ENCODE measurements at regions not wholly inside any gene's neighbourhood (a gene's known extent, or its start where the extent isn't known, plus 50 kb on each side); places are given as distances from the start of the nearest gene placed in this dataset.
"Not testable (repeated sequence)": the region's sequence is repeated elsewhere in the genome, so short reads cannot be mapped to it uniquely, and the experiment has no call there.

GRCh38 chr6:168796106-168796505, 355.1 kb downstream of the SMOC2 start:
- no peak for TF ChIP-seq CTCF (IDR thresholded peaks at IDR 0.05; ENCODE audit: low read depth, low read length)
- no peak overlapping the region for H3K4me3 ChIP-seq (ENCODE audit: low read depth, low read length)

- H3K4me3 ChIP-seq (ENCODE audit: low read depth, low read length) = not testable (repeated sequence)
Observed at GRCh38 chr6:168795611-168796010, 354.6 kb downstream of the SMOC2 start.

GRCh38 chr6:168794491-168794890, 353.5 kb downstream of the SMOC2 start:
- TF ChIP-seq CTCF (IDR thresholded peaks at IDR 0.05; ENCODE audit: low read depth, low read length) = no peak
- no peak overlapping the region for H3K4me3 ChIP-seq (ENCODE audit: low read depth, low read length)

GRCh38 chr6:168793649-168794048, 352.7 kb downstream of the SMOC2 start:
- no peak overlapping the region for H3K4me3 ChIP-seq (ENCODE audit: low read depth, low read length)
- TF ChIP-seq CTCF (IDR thresholded peaks at IDR 0.05; ENCODE audit: low read depth, low read length) = no peak

GRCh38 chr6:168791917-168792316, 350.9 kb downstream of the SMOC2 start:
- H3K4me3 ChIP-seq (ENCODE audit: low read depth, low read length) = no peak overlapping the region
- TF ChIP-seq CTCF (IDR thresholded peaks at IDR 0.05; ENCODE audit: low read depth, low read length) = no peak

GRCh38 chr6:168789699-168790098, 348.7 kb downstream of the SMOC2 start:
- no peak for TF ChIP-seq CTCF (IDR thresholded peaks at IDR 0.05; ENCODE audit: low read depth, low read length)
- no peak overlapping the region for H3K4me3 ChIP-seq (ENCODE audit: low read depth, low read length)

- H3K4me3 ChIP-seq (ENCODE audit: low read depth, low read length) = no peak overlapping the region
- no peak for TF ChIP-seq CTCF (IDR thresholded peaks at IDR 0.05; ENCODE audit: low read depth, low read length)
Observed at GRCh38 chr6:168785720-168786511, 344.9 kb downstream of the SMOC2 start.

- no peak overlapping the region for H3K4me3 ChIP-seq (ENCODE audit: low read depth, low read length)
- no peak for TF ChIP-seq CTCF (IDR thresholded peaks at IDR 0.05; ENCODE audit: low read depth, low read length)
Observed at GRCh38 chr6:168784426-168784825, 343.4 kb downstream of the SMOC2 start.
